CD1c-positive myeloid dendritic cell (primary cell): ENCODE measurements at regions not wholly inside any gene's neighbourhood (a gene's known extent, or its start where the extent isn't known, plus 50 kb on each side); places are given as distances from the start of the nearest gene placed in this dataset.
"Not testable (repeated sequence)": the region's sequence is repeated elsewhere in the genome, so short reads cannot be mapped to it uniquely, and the experiment has no call there.

Experiments
- DNase-seq: peaks from one replicate; pipeline ENCODE4 v3.0.0-alpha.2; 2016; ENCODE audit errors: extremely low spot score

GRCh38 chr16:86713021-86713631, 134.8 kb downstream of the FOXL1 start:
- no peak for DNase-seq

GRCh38 chr16:86714166-86714565, 135.8 kb downstream of the FOXL1 start:
- DNase-seq = no peak

GRCh38 chr16:86716649-86717048, 138.3 kb downstream of the FOXL1 start:
- DNase-seq = no peak

GRCh38 chr16:86718118-86718517, 139.8 kb downstream of the FOXL1 start:
- DNase-seq = no peak

- no peak for DNase-seq
Observed at GRCh38 chr16:86722970-86723369, 144.6 kb downstream of the FOXL1 start.

GRCh38 chr16:86723689-86724088, 145.3 kb downstream of the FOXL1 start:
- DNase-seq = no peak

- DNase-seq = no peak
Observed at GRCh38 chr16:86725401-86725800, 147.1 kb downstream of the FOXL1 start.

GRCh38 chr16:86726340-86726739, 148.0 kb downstream of the FOXL1 start:
- DNase-seq = no peak

GRCh38 chr16:86727131-86727530, 148.8 kb downstream of the FOXL1 start:
- DNase-seq = no peak

- DNase-seq = no peak
Observed at GRCh38 chr16:86727632-86728031, 149.3 kb downstream of the FOXL1 start.

GRCh38 chr16:86729686-86730085, 151.3 kb downstream of the FOXL1 start:
- DNase-seq = no peak

GRCh38 chr16:86730086-86730485, 151.7 kb downstream of the FOXL1 start:
- DNase-seq = no peak

- DNase-seq = no peak
Observed at GRCh38 chr16:86730597-86730996, 152.2 kb downstream of the FOXL1 start.

- no peak for DNase-seq
Observed at GRCh38 chr16:86732621-86733295, 154.4 kb downstream of the FOXL1 start.

GRCh38 chr16:86733546-86734254, 155.4 kb downstream of the FOXL1 start:
- DNase-seq = no peak

GRCh38 chr16:86734543-86735460, 156.5 kb downstream of the FOXL1 start:
- no peak for DNase-seq

GRCh38 chr16:86735727-86736126, 157.4 kb downstream of the FOXL1 start:
- DNase-seq = no peak

- no peak for DNase-seq
Observed at GRCh38 chr16:86736502-86736901, 158.2 kb downstream of the FOXL1 start.

GRCh38 chr16:86737083-86737482, 158.7 kb downstream of the FOXL1 start:
- DNase-seq = no peak

- not testable (repeated sequence) for DNase-seq
Observed at GRCh38 chr16:86738322-86738721, 160.0 kb downstream of the FOXL1 start.

- DNase-seq = no peak
Observed at GRCh38 chr16:86739178-86739577, 160.8 kb downstream of the FOXL1 start.

GRCh38 chr16:86739808-86740207, 161.5 kb downstream of the FOXL1 start:
- DNase-seq = no peak
